Subcutaneous abdominal adipose tissue (tissue), 5 donors: ENCODE measurements at regions not wholly inside any gene's neighbourhood (a gene's known extent, or its start where the extent isn't known, plus 50 kb on each side); places are given as distances from the start of the nearest gene placed in this dataset.

Source experiments
- H3K27ac ChIP-seq: one replicate; pipeline ENCODE4 v1.7.0; 2013; ENCODE audit warnings: low read depth, mild to moderate bottlenecking, inconsistent platforms, low read length, moderate library complexity
- H3K27me3 ChIP-seq, 5 donors: one replicate each; pipeline ENCODE4 v1.7.0; 2013; ENCODE audit warnings: low read length in 5 of 5, inconsistent platforms in 1 of 5; ENCODE audit not compliant: control insufficient read depth in 5 of 5, insufficient read depth in 4 of 5
- H3K36me3 ChIP-seq, 5 donors: one replicate each; pipeline ENCODE4 v1.7.0; 2013; ENCODE audit warnings: low read length in 5 of 5; ENCODE audit not compliant: control insufficient read depth in 5 of 5, insufficient read depth in 5 of 5
- H3K4me1 ChIP-seq, 5 donors: one replicate each; pipeline ENCODE4 v1.7.0; 2013; ENCODE audit warnings: low read length in 5 of 5, mild to moderate bottlenecking in 3 of 5, moderate library complexity in 1 of 5; ENCODE audit not compliant: control insufficient read depth in 5 of 5, insufficient read depth in 5 of 5
- H3K4me3 ChIP-seq, 5 donors: one replicate each; pipeline ENCODE4 v1.7.0; 2013; ENCODE audit warnings: low read length in 5 of 5, low read depth in 1 of 5
- H3K9ac ChIP-seq, 5 donors: one replicate each; pipeline ENCODE4 v1.7.0; 2013; ENCODE audit warnings: low read length in 5 of 5, mild to moderate bottlenecking in 4 of 5, moderate library complexity in 3 of 5
- H3K9me3 ChIP-seq, 5 donors: one replicate each; pipeline ENCODE4 v1.7.0; 2013; ENCODE audit warnings: low read length in 5 of 5; ENCODE audit not compliant: control insufficient read depth in 5 of 5
- donor health status: healthy.
- donor health status: healthy.
- donor health status: healthy.
- donor health status: healthy.
- donor health status: healthy.

- peaks cover 0 to 3% (median 0%) of the 10 kb centered on the region in 5 donors for H3K4me1 ChIP-seq
- no peaks in the 10 kb centered on the region for H3K36me3 ChIP-seq
- no peaks in the 10 kb centered on the region for H3K9me3 ChIP-seq
- H3K27me3 ChIP-seq, result no peaks in the 10 kb centered on the region
- no peak overlapping the region for H3K4me3 ChIP-seq
- H3K9ac ChIP-seq, result no peak overlapping the region
- no peak overlapping the region for H3K27ac ChIP-seq
Observed at GRCh38 chr12:107564946-107565345, 120.7 kb upstream of the PWP1 start.

GRCh38 chr12:107565551-107565950 is 120.0 kb upstream of the PWP1 start:
- Histone ChIP-seq H3K9me3 (no peaks in the 10 kb centered on the region), H3K27me3 (no peaks in the 10 kb centered on the region), H3K4me1 (peaks cover 0 to 2% (median 0%) of the 10 kb centered on the region in 5 donors), H3K36me3 (no peaks in the 10 kb centered on the region), H3K9ac (no peak overlapping the region), H3K4me3 (no peak overlapping the region), H3K27ac (no peak overlapping the region)

GRCh38 chr12:107567876-107568619 is 117.6 kb upstream of the PWP1 start:
- Histone ChIP-seq H3K4me1 (no peaks in the 10 kb centered on the region), H3K27me3 (no peaks in the 10 kb centered on the region), H3K4me3 (no peak overlapping the region), H3K36me3 (no peaks in the 10 kb centered on the region), H3K9ac (no peak overlapping the region), H3K27ac (no peak overlapping the region), H3K9me3 (peaks cover 0 to 4% (median 0%) of the 10 kb centered on the region in 5 donors)

GRCh38 chr12:107568718-107569117 is 116.9 kb upstream of the PWP1 start:
- Histone ChIP-seq H3K9me3 (peaks cover 0 to 4% (median 0%) of the 10 kb centered on the region in 5 donors), H3K36me3 (no peaks in the 10 kb centered on the region), H3K9ac (no peak overlapping the region), H3K27me3 (no peaks in the 10 kb centered on the region), H3K4me1 (no peaks in the 10 kb centered on the region), H3K27ac (no peak overlapping the region), H3K4me3 (no peak overlapping the region)

GRCh38 chr12:107570721-107571120 is 114.9 kb upstream of the PWP1 start:
- Histone ChIP-seq H3K36me3 (no peaks in the 10 kb centered on the region), H3K27ac (no peak overlapping the region), H3K9me3 (peaks cover 0 to 4% (median 0%) of the 10 kb centered on the region in 5 donors), H3K4me1 (no peaks in the 10 kb centered on the region), H3K4me3 (no peak overlapping the region), H3K9ac (no peak overlapping the region), H3K27me3 (no peaks in the 10 kb centered on the region)

GRCh38 chr12:107571492-107571891 is 114.1 kb upstream of the PWP1 start:
- Histone ChIP-seq H3K4me3 (no peak overlapping the region), H3K4me1 (no peaks in the 10 kb centered on the region), H3K27ac (no peak overlapping the region), H3K9ac (no peak overlapping the region), H3K27me3 (no peaks in the 10 kb centered on the region), H3K36me3 (no peaks in the 10 kb centered on the region), H3K9me3 (peaks cover 0 to 4% (median 0%) of the 10 kb centered on the region in 5 donors)

- Histone ChIP-seq H3K9me3 (peaks cover 0 to 4% (median 0%) of the 10 kb centered on the region in 5 donors), H3K4me1 (peaks cover 0 to 5% (median 0%) of the 10 kb centered on the region in 5 donors), H3K4me3 (no peak overlapping the region), H3K27me3 (peaks cover 0 to 4% (median 0%) of the 10 kb centered on the region in 5 donors), H3K36me3 (no peaks in the 10 kb centered on the region), H3K27ac (no peak overlapping the region), H3K9ac (no peak overlapping the region)
Observed at GRCh38 chr12:107574691-107575090, 110.9 kb upstream of the PWP1 start.

- Histone ChIP-seq H3K4me3 (peak overlapping the region in 1 of 5 donors; percentile 17), H3K27ac (no peak overlapping the region), H3K4me1 (peaks cover 0 to 5% (median 0%) of the 10 kb centered on the region in 5 donors), H3K36me3 (no peaks in the 10 kb centered on the region), H3K9ac (no peak overlapping the region), H3K27me3 (peaks cover 0 to 32% (median 13%) of the 10 kb centered on the region in 5 donors), H3K9me3 (no peaks in the 10 kb centered on the region)
Observed at GRCh38 chr12:107580750-107581618, 104.6 kb upstream of the PWP1 start.

- H3K36me3 ChIP-seq, result no peaks in the 10 kb centered on the region
Observed at GRCh38 chr12:107581619-107582015, 104.0 kb upstream of the PWP1 start.

GRCh38 chr12:107583551-107583950 is 102.0 kb upstream of the PWP1 start:
- peaks cover 0 to 12% (median 7%) of the 10 kb centered on the region in 5 donors for H3K9me3 ChIP-seq
- no peak overlapping the region for H3K9ac ChIP-seq
- H3K4me1 ChIP-seq, result no peaks in the 10 kb centered on the region
- no peaks in the 10 kb centered on the region for H3K36me3 ChIP-seq
- no peak overlapping the region for H3K4me3 ChIP-seq
- H3K27ac ChIP-seq, result no peak overlapping the region
- peaks cover 0 to 32% (median 13%) of the 10 kb centered on the region in 5 donors for H3K27me3 ChIP-seq

More at GRCh38 chr12:107581619-107582015, 104.0 kb upstream of the PWP1 start:
- H3K4me1 ChIP-seq, result peaks cover 0 to 5% (median 0%) of the 10 kb centered on the region in 5 donors
- H3K4me3 ChIP-seq, result peak overlapping the region in 1 of 5 donors; percentile 17
- H3K27me3 ChIP-seq, result peaks cover 0 to 32% (median 13%) of the 10 kb centered on the region in 5 donors
- H3K27ac ChIP-seq, result no peak overlapping the region
- H3K9me3 ChIP-seq, result no peaks in the 10 kb centered on the region
- no peak overlapping the region for H3K9ac ChIP-seq
